Adrenal gland (tissue), 5 donors: ENCODE measurements at regions not wholly inside any gene's neighbourhood (a gene's known extent, or its start where the extent isn't known, plus 50 kb on each side); places are given as distances from the start of the nearest gene placed in this dataset.

Experiments
- CTCF ChIP-seq, 6 experiments: fragments of 450-650 bp in 4 of 6; fragments of 200-600 bp in 2 of 6; sonication (generic) in 1 of 6; IDR thresholded peaks; 1 replicate in 5 of 6; 2 replicates in 1 of 6; pipeline versions ENCODE4 v1.5.1 to v1.8.0; 2016 to 2021; ENCODE audit warnings: antibody characterized with exemption in 6 of 6, mild to moderate bottlenecking in 2 of 6, moderate library complexity in 1 of 6
- POLR2A ChIP-seq, 2 donors: fragments of 450-650 bp; IDR thresholded peaks; one replicate each; pipeline ENCODE4 v1.6.1; 2017; ENCODE audit warnings: antibody characterized with exemption in 2 of 2, mild to moderate bottlenecking in 2 of 2, moderate library complexity in 1 of 2
- donor health status: DM: no; HTN: no; CAD: no.

GRCh38 chr2:223264541-223265193 lies 212.7 kb downstream of the KCNE4 start:
- TF ChIP-seq POLR2A (IDR thresholded peaks at IDR 0.05): no peak
- TF ChIP-seq CTCF (IDR thresholded peaks at IDR 0.05): no peak
